Lung (tissue), 11 donors: ENCODE measurements at regions not wholly inside any gene's neighbourhood (a gene's known extent, or its start where the extent isn't known, plus 50 kb on each side); places are given as distances from the start of the nearest gene placed in this dataset.

Experiments used
- ATAC-seq: fragments of 200-7000 bp; cut with Tn5 transposase; one replicate; pipeline ENCODE4 v1.9.1; 2020; ENCODE audit warnings: moderate number of reproducible peaks; ENCODE audit not compliant: insufficient read depth, low FRiP score
- DNase-seq, 3 donors: peaks; one replicate each; pipeline ENCODE4 v3.0.0-alpha.2; 2013 to 2017
- H3K27ac ChIP-seq, 2 donors: one replicate each; pipeline ENCODE4 v1.5.1; 2013; ENCODE audit warnings: mild to moderate bottlenecking in 2 of 2, moderate library complexity in 2 of 2, control low read depth in 1 of 2, inconsistent platforms in 1 of 2, low read depth in 1 of 2, low read length in 1 of 2
- H3K27me3 ChIP-seq, 3 donors: one replicate each; pipeline ENCODE4 v1.5.1; 2013; ENCODE audit warnings: low read length in 2 of 3; ENCODE audit not compliant: control insufficient read depth in 3 of 3, insufficient read depth in 3 of 3
- H3K36me3 ChIP-seq, 4 donors: one replicate each; pipeline ENCODE4 v1.5.1; 2013; ENCODE audit warnings: low read length in 4 of 4, mild to moderate bottlenecking in 1 of 4, moderate library complexity in 1 of 4; ENCODE audit not compliant: control insufficient read depth in 4 of 4, insufficient read depth in 4 of 4
- H3K4me1 ChIP-seq, 5 donors: one replicate each; pipeline ENCODE4 v1.5.1; 2013; ENCODE audit warnings: low read length in 5 of 5, mild to moderate bottlenecking in 2 of 5, moderate library complexity in 1 of 5; ENCODE audit not compliant: control insufficient read depth in 5 of 5, insufficient read depth in 5 of 5
- H3K4me3 ChIP-seq: one replicate; pipeline ENCODE4 v1.5.1; 2013; ENCODE audit warnings: mild to moderate bottlenecking, control low read depth, moderate library complexity
- H3K9ac ChIP-seq, 2 donors: one replicate each; pipeline ENCODE4 v1.5.1; 2013; ENCODE audit warnings: low read length in 2 of 2, control low read depth in 1 of 2; ENCODE audit not compliant: insufficient read depth in 1 of 2
- H3K9me3 ChIP-seq, 4 donors: one replicate each; pipeline ENCODE4 v1.5.1; 2013; ENCODE audit warnings: low read length in 3 of 4, mild to moderate bottlenecking in 1 of 4, moderate library complexity in 1 of 4; ENCODE audit not compliant: control insufficient read depth in 4 of 4, insufficient read depth in 3 of 4
- WGBS, 2 donors: extraction: QIAGEN DNeasy Blood & Tissue Kit; methylation state at CpG; one replicate each; pipeline ENCODE4 v1.1.7; 2013; 5-methylcytosine and 5-hydroxymethylcytosine counted together
- TF ChIP-seq, protein P1 (sequence below): IDR thresholded peaks from 2 replicates; pipeline ENCODE4 v1.5.1; 2012; ENCODE audit warnings: mild to moderate bottlenecking; ENCODE audit errors: control extremely low read depth, extremely low read depth
- donor health status: control.
- donor health status: control.
- donor health status: Bipolar disorder and iron deficiency.
- donor health status: healthy.
- donor health status: DM: yes; HTN: yes; CAD: no.

DNA sequence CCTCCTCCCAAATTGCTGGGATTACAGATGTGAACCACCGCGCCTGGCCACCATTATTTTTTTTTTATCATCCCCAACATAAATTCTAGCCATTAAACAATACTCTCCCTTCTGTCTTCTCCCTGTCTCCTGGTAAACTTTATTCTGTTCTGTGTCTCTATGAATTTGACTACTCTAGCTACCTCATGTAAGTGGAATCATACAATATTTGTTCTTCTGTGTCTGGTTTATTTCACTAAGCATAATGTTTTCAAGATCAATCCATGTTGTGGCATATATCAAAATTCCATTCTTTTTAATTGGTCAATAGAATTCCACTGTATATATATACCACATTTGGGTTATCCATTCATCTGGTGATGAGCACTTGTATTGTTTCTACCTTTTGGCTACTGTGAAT lies 71.6 kb downstream of the MCFD2 start:
- Histone ChIP-seq H3K27ac (no peak overlapping the region), H3K4me3 (no peak overlapping the region), H3K9me3 (no peaks in the 10 kb centered on the region), H3K4me1 (peaks cover 21 to 44% (median 36%) of the 10 kb centered on the region in 5 donors), H3K36me3 (no peaks in the 10 kb centered on the region), H3K27me3 (no peaks in the 10 kb centered on the region), H3K9ac (no peak overlapping the region)
- DNase-seq (no peak), ATAC-seq (no peak)
- WGBS, 2 donors, result 96 to 100% methylated on average over 2 of the region's 2 CpGs
- TF ChIP-seq, protein P1, sequence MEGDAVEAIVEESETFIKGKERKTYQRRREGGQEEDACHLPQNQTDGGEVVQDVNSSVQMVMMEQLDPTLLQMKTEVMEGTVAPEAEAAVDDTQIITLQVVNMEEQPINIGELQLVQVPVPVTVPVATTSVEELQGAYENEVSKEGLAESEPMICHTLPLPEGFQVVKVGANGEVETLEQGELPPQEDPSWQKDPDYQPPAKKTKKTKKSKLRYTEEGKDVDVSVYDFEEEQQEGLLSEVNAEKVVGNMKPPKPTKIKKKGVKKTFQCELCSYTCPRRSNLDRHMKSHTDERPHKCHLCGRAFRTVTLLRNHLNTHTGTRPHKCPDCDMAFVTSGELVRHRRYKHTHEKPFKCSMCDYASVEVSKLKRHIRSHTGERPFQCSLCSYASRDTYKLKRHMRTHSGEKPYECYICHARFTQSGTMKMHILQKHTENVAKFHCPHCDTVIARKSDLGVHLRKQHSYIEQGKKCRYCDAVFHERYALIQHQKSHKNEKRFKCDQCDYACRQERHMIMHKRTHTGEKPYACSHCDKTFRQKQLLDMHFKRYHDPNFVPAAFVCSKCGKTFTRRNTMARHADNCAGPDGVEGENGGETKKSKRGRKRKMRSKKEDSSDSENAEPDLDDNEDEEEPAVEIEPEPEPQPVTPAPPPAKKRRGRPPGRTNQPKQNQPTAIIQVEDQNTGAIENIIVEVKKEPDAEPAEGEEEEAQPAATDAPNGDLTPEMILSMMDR, result no peak

DNA sequence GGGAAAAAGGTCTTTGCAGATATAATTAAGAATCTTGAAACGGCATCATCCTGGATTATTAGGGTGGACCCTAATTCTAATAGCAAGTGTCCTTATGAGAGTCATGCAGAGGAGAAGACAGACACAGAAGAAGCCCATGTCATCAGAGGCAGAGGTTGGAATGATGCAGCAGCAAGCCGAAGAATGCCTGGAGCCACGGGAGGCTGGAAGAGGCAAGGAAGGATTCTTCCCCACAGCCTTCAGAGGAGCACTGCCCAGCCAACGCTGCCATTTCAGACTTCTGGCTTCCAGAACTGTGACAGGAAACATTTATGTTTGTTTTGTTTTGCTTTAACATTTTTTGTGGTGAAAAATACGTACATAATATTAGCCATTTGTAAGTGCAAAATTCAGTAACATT lies 72.3 kb downstream of the MCFD2 start:
- no peak overlapping the region for H3K27ac ChIP-seq
- DNase-seq (no peak), ATAC-seq (no peak)
- no peaks in the 10 kb centered on the region for H3K36me3 ChIP-seq
- no peaks in the 10 kb centered on the region for H3K27me3 ChIP-seq
- 78 to 90% methylated on average over 5 of the region's 5 CpGs for WGBS, 2 donors
- TF ChIP-seq, protein P1, result no peak
- no peak overlapping the region for H3K4me3 ChIP-seq
- H3K9ac ChIP-seq, result no peak overlapping the region
- H3K9me3 ChIP-seq, result no peaks in the 10 kb centered on the region
- H3K4me1 ChIP-seq, result peaks cover 16 to 36% (median 30%) of the 10 kb centered on the region in 5 donors

DNA sequence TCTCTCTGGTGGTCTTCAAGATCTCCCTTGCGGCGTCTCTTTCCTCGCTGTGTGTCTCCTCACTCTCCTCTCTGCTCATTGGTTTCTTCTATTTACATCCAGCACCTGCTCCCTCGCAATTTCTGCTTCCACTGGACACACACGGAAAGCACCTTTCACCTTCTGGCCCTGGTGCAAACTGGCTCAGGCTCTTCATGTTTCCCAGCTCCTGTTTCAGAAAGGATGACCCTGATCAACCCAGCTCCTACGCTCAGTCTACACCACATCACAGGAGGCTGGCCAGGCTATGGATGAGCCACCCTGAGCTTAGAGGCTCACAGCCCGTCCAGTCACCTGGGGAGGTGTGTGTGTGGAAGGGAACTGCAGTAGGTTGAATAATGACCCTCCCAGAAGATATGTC lies 72.7 kb downstream of the MCFD2 start:
- WGBS, 2 donors, result 96 to 97% methylated on average over 7 of the region's 7 CpGs
- DNase-seq, result no peak
- TF ChIP-seq, protein P1, result no peak
- no peak for ATAC-seq
- Histone ChIP-seq H3K27me3 (no peaks in the 10 kb centered on the region), H3K9me3 (no peaks in the 10 kb centered on the region), H3K27ac (no peak overlapping the region), H3K9ac (no peak overlapping the region), H3K36me3 (no peaks in the 10 kb centered on the region), H3K4me3 (no peak overlapping the region), H3K4me1 (peaks cover 11 to 32% (median 25%) of the 10 kb centered on the region in 5 donors)

DNA sequence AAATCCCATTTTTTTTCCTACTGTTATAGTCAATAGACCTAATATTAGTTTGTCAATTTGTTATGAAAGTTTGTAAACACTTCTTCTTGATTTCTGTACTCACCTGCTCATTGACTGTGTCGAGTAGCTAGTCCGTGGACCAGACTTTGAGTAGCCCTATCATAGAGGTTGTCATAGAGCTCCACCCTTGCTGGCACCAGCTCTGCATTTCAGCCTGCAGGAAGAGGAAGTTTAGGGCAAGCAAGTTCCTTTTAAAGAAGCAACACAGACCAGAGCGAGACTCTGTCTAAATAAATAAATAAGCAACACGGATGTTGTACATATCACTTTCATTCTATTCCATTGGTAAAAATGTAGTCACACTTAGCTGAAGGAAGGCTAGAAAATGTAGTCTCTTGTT lies 74.0 kb downstream of the MCFD2 start:
- Histone ChIP-seq H3K4me3 (no peak overlapping the region), H3K9me3 (no peaks in the 10 kb centered on the region), H3K9ac (no peak overlapping the region), H3K27ac (no peak overlapping the region), H3K4me1 (peaks cover 5 to 19% (median 13%) of the 10 kb centered on the region in 5 donors), H3K27me3 (no peaks in the 10 kb centered on the region), H3K36me3 (no peaks in the 10 kb centered on the region)
- 18 to 30% methylated on average over 4 of the region's 4 CpGs for WGBS, 2 donors
- ATAC-seq (no peak), DNase-seq (no peak)
- TF ChIP-seq, protein P1, result no peak
